ENCODE measurements at regions not wholly inside any gene's neighbourhood (a gene's known extent, or its start where the extent isn't known, plus 50 kb on each side); places are given as distances from the start of the nearest gene placed in this dataset.
A peak's percentile ranks its signal among the peaks of the same experiment; 100 is the strongest.

DNA sequence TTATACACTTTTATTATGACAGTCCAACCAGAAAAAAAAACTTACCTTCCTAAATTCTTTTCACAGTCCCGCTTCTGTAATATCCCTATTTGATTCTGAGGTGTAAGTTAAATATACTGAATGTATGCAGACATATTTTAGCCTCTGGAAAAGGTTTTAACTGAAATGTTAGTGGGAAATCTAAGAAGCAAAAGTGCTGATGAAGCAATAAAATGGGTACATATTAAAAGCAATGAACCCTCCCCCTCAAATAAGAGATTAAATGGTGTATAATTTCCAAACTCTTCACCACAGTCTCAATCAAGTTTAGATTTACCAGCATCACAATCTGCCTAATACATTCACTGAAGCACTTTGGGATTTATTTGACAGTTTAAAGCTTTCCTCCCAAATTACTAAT lies 688.3 kb upstream of the DIAPH2 start:
- Histone ChIP-seq H3K36me3 (ENCODE audit: control insufficient read depth, insufficient read depth, low read length) (no peaks in the 10 kb centered on the region), H3K9me3 (replicated peaks; ENCODE audit: control insufficient read depth, low read depth, low read length) (no peaks in the 10 kb centered on the region), H3K27ac (ENCODE audit: low read length) (no peak overlapping the region), H3K4me3 (ENCODE audit: low read length) (no peak overlapping the region), H3K4me1 (ENCODE audit: control insufficient read depth, insufficient read depth, low read length) (no peaks in the 10 kb centered on the region), H3K27me3 (ENCODE audit: control insufficient read depth, insufficient read depth, low read length) (peaks cover 2% of the 10 kb centered on the region)
- no peak for DNase-seq
- WGBS (ENCODE audit: insufficient coverage), result no CpG with 5 or more reads among the region's 1 CpG

DNA sequence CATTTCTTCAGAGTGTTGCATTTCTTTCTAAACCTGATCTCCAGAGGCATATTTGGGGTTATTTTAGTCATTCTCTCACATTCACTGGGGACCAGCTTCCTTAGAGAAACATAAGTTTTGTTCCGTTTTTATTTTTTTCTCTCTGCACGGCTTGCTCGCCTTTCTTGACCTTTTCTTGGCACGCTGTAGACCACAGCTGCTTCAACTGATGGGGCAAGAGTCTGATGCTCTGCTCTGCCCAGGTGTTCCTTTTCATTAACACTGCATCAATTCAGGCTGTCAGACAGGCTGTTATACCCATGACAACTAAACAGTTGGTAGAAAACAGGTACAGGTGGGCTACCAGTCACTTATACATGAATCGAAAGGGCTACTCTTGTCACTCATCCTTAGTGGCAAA lies 682.2 kb upstream of the DIAPH2 start:
- H3K27me3 ChIP-seq (ENCODE audit: control insufficient read depth, insufficient read depth, low read length), result no peaks in the 10 kb centered on the region
- no CpG with 5 or more reads among the region's 5 CpGs for WGBS (ENCODE audit: insufficient coverage)
- no peaks in the 10 kb centered on the region for H3K36me3 ChIP-seq (ENCODE audit: control insufficient read depth, insufficient read depth, low read length)
- peak; percentile 41 for DNase-seq
- H3K27ac ChIP-seq (ENCODE audit: low read length), result no peak overlapping the region
- no peaks in the 10 kb centered on the region for H3K4me1 ChIP-seq (ENCODE audit: control insufficient read depth, insufficient read depth, low read length)
- H3K9me3 ChIP-seq (replicated peaks; ENCODE audit: control insufficient read depth, low read depth, low read length), result no peaks in the 10 kb centered on the region
- H3K4me3 ChIP-seq (ENCODE audit: low read length), result no peak overlapping the region

DNA sequence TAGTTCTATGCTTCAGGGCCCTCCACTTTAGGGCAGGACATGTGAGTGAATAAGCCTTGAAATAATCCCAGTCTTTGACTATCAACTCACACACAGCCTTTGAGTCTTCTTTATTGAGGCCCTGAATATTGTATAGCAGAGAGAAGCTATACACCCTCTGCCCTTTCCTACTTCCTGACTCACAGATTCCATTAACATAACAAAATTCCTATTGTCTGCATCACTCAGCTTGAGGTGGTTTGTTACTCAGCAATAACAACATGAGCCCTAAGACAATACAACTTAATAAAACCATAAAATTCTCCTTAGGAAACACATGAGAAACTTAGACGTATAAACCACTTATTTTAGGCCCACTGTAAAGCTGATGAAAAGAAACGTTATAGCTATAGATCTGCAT lies 680.3 kb upstream of the DIAPH2 start:
- Histone ChIP-seq H3K4me1 (ENCODE audit: control insufficient read depth, insufficient read depth, low read length) (no peaks in the 10 kb centered on the region), H3K4me3 (ENCODE audit: low read length) (no peak overlapping the region), H3K27me3 (ENCODE audit: control insufficient read depth, insufficient read depth, low read length) (no peaks in the 10 kb centered on the region), H3K9me3 (replicated peaks; ENCODE audit: control insufficient read depth, low read depth, low read length) (peaks cover 3% of the 10 kb centered on the region), H3K27ac (ENCODE audit: low read length) (no peak overlapping the region), H3K36me3 (ENCODE audit: control insufficient read depth, insufficient read depth, low read length) (no peaks in the 10 kb centered on the region)
- WGBS (ENCODE audit: insufficient coverage), result no CpG with 5 or more reads among the region's 2 CpGs
- no peak for DNase-seq

DNA sequence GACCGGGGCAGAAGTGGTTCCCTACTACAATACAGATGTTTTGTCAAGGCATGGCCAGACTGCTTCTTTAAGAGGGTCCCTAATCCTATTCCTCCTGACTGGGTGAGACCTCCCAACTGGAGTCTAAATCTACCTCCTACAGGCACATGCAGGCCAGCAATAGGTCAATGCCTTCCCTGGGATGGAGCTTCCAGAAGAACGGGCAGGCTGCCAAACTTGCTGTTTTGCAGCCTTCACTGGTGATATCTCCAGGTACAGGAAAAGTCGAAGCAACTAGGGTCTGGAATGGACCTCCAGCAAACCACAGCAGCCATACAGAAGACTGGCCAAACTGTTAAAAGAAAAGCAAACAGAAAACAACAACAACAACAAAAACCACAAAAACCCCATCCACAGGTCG lies 678.4 kb upstream of the DIAPH2 start:
- Histone ChIP-seq H3K9me3 (replicated peaks; ENCODE audit: control insufficient read depth, low read depth, low read length) (peaks cover 5% of the 10 kb centered on the region), H3K4me3 (ENCODE audit: low read length) (no peak overlapping the region), H3K4me1 (ENCODE audit: control insufficient read depth, insufficient read depth, low read length) (no peaks in the 10 kb centered on the region), H3K27me3 (ENCODE audit: control insufficient read depth, insufficient read depth, low read length) (no peaks in the 10 kb centered on the region), H3K36me3 (ENCODE audit: control insufficient read depth, insufficient read depth, low read length) (no peaks in the 10 kb centered on the region), H3K27ac (ENCODE audit: low read length) (no peak overlapping the region)
- no peak for DNase-seq
- 84% methylated on average over 4 of the region's 4 CpGs for WGBS (ENCODE audit: insufficient coverage)

DNA sequence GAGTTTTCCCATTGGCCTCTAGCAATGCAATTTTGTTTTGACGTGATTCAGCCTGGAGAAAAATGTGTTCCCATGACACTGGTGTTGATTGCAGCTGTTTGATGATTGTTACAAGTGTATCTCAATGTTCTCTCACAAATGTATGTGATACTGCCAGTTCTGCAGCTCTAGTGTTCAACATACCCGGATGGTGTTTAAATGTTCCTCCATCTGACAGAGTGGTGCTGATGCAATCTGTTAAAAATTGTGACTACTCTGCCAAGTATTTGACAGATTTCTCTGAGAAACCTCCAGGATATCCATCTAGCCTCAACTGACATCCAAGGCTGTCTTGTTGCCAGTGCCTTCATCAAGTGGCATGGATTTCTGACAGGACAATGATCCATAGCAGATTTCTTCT lies 657.2 kb upstream of the DIAPH2 start:
- H3K36me3 ChIP-seq (ENCODE audit: control insufficient read depth, insufficient read depth, low read length), result no peaks in the 10 kb centered on the region
- no peaks in the 10 kb centered on the region for H3K27me3 ChIP-seq (ENCODE audit: control insufficient read depth, insufficient read depth, low read length)
- no peak overlapping the region for H3K4me3 ChIP-seq (ENCODE audit: low read length)
- peak; percentile 64 for DNase-seq
- no peaks in the 10 kb centered on the region for H3K4me1 ChIP-seq (ENCODE audit: control insufficient read depth, insufficient read depth, low read length)
- H3K9me3 ChIP-seq (replicated peaks; ENCODE audit: control insufficient read depth, low read depth, low read length), result peaks cover 6% of the 10 kb centered on the region
- 50% methylated on average over 1 of the region's 2 CpGs for WGBS (ENCODE audit: insufficient coverage)
- H3K27ac ChIP-seq (ENCODE audit: low read length), result no peak overlapping the region

DNA sequence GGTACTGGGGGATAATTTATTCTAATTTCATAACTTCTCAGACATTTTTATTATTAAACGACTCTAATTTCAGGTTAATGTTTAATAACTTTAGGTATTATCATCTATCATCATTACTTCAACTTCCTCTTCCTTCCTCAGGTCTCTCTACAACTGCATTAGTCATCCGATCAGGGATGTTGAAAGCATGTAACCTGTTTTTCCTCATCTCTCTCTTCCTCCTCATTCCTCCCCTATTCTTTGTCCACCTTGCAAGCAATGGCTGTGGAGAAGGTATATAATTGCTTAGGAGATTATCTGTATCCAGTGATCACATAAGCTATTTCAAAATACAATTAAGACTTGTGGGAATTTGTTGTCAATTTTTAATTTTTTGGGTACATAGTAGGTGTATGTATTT lies 632.6 kb upstream of the DIAPH2 start:
- no peak overlapping the region for H3K4me3 ChIP-seq (ENCODE audit: low read length)
- no peaks in the 10 kb centered on the region for H3K9me3 ChIP-seq (replicated peaks; ENCODE audit: control insufficient read depth, low read depth, low read length)
- H3K36me3 ChIP-seq (ENCODE audit: control insufficient read depth, insufficient read depth, low read length), result no peaks in the 10 kb centered on the region
- no peak overlapping the region for H3K27ac ChIP-seq (ENCODE audit: low read length)
- no peaks in the 10 kb centered on the region for H3K4me1 ChIP-seq (ENCODE audit: control insufficient read depth, insufficient read depth, low read length)
- no peaks in the 10 kb centered on the region for H3K27me3 ChIP-seq (ENCODE audit: control insufficient read depth, insufficient read depth, low read length)
- DNase-seq, result no peak
- WGBS (ENCODE audit: insufficient coverage), result no CpG with 5 or more reads among the region's 2 CpGs

DNA sequence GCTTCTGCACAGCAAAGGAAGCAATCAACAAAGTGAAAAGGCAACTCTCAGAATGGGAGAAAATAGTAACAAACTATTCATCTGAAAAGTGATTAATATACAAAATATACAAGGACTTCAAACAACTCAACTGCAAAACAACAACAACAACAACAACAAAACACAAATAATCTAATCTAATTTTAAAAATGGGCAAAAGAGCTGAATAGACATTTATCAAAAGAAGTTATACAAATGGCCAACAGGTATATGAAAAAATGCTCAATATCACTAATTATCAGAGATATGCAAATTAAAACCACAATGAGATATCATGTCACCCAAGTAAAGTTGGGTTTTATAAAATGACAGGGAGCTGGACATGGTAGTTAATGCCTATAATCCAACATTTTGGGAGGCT lies 602.8 kb upstream of the DIAPH2 start:
- H3K4me1 ChIP-seq (ENCODE audit: control insufficient read depth, insufficient read depth, low read length), result no peaks in the 10 kb centered on the region
- H3K27me3 ChIP-seq (ENCODE audit: control insufficient read depth, insufficient read depth, low read length), result peaks cover 7% of the 10 kb centered on the region
- no peak overlapping the region for H3K27ac ChIP-seq (ENCODE audit: low read length)
- no peak for DNase-seq
- no peaks in the 10 kb centered on the region for H3K36me3 ChIP-seq (ENCODE audit: control insufficient read depth, insufficient read depth, low read length)
- no peak overlapping the region for H3K4me3 ChIP-seq (ENCODE audit: low read length)
- H3K9me3 ChIP-seq (replicated peaks; ENCODE audit: control insufficient read depth, low read depth, low read length), result no peaks in the 10 kb centered on the region

DNA sequence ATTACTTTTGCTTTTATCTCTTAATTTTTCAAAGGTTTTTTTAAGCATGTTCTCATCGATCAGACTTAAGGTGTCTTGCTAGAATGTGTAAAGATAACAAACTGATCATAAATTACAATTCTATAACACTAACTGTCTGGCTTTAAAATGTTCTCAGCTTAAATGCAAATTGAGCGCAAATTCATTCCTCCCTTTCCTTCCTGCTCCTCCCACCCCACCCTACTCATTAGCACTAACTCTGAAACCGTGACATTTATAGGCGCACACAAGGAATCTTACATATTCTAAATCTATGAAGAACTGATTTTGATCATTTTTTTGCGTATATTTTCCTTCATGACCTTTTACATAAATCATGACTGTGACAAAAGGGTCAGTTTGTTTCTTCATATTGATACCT lies 590.0 kb upstream of the DIAPH2 start:
- WGBS (ENCODE audit: insufficient coverage), result 83% methylated on average over 1 of the region's 5 CpGs
- DNase-seq, result no peak
- Histone ChIP-seq H3K27me3 (ENCODE audit: control insufficient read depth, insufficient read depth, low read length) (no peaks in the 10 kb centered on the region), H3K27ac (ENCODE audit: low read length) (no peak overlapping the region), H3K36me3 (ENCODE audit: control insufficient read depth, insufficient read depth, low read length) (no peaks in the 10 kb centered on the region), H3K4me3 (ENCODE audit: low read length) (no peak overlapping the region), H3K4me1 (ENCODE audit: control insufficient read depth, insufficient read depth, low read length) (no peaks in the 10 kb centered on the region), H3K9me3 (replicated peaks; ENCODE audit: control insufficient read depth, low read depth, low read length) (no peaks in the 10 kb centered on the region)

DNA sequence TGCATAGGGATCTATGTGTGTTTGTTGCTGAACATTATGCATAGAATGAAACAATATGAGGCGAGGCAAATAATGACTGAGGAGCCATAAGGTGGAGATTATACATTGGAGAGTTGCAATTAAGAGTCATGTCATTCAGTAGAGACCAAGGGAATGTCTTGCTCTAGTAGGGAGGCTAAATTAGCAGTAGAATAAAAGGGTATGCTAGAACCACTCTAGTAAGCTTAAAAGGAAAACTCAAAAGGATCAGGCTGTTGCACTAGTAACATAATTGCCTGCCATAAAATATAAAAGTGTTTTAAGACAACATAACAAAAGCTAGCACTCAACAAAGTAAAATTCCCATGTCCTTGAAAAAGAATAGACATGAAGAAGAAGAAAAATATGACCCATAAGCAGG lies 586.2 kb upstream of the DIAPH2 start:
- Histone ChIP-seq H3K36me3 (ENCODE audit: control insufficient read depth, insufficient read depth, low read length) (no peaks in the 10 kb centered on the region), H3K4me1 (ENCODE audit: control insufficient read depth, insufficient read depth, low read length) (no peaks in the 10 kb centered on the region), H3K4me3 (ENCODE audit: low read length) (no peak overlapping the region), H3K27me3 (ENCODE audit: control insufficient read depth, insufficient read depth, low read length) (peaks cover 5% of the 10 kb centered on the region), H3K27ac (ENCODE audit: low read length) (no peak overlapping the region), H3K9me3 (replicated peaks; ENCODE audit: control insufficient read depth, low read depth, low read length) (no peaks in the 10 kb centered on the region)
- DNase-seq, result no peak
- WGBS (ENCODE audit: insufficient coverage), result 36% methylated on average over 1 of the region's 1 CpG

DNA sequence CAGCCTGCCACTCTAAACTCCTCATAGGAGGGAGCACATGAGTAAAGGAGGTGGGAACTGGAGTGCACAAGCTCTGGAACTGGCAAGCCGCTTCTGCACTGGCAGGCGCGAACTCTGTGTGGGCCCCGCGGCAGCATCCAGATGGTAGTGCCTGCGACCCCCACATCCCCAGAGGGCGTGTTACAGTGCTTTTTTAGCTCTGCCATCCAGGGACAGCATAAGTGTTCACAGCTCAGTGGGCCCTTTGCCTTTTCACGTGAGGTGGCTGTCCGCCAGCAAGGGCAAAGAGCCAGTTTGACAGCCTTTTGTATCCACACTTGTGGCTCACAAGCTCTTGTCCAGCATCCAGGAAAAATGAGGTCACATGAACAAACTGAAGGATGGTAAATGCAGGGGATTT lies 581.6 kb upstream of the DIAPH2 start:
- no peaks in the 10 kb centered on the region for H3K4me1 ChIP-seq (ENCODE audit: control insufficient read depth, insufficient read depth, low read length)
- peaks cover 5% of the 10 kb centered on the region for H3K27me3 ChIP-seq (ENCODE audit: control insufficient read depth, insufficient read depth, low read length)
- H3K4me3 ChIP-seq (ENCODE audit: low read length), result no peak overlapping the region
- H3K36me3 ChIP-seq (ENCODE audit: control insufficient read depth, insufficient read depth, low read length), result no peaks in the 10 kb centered on the region
- no peaks in the 10 kb centered on the region for H3K9me3 ChIP-seq (replicated peaks; ENCODE audit: control insufficient read depth, low read depth, low read length)
- WGBS (ENCODE audit: insufficient coverage), result 85% methylated on average over 9 of the region's 9 CpGs
- no peak overlapping the region for H3K27ac ChIP-seq (ENCODE audit: low read length)
- DNase-seq, result no peak

DNA sequence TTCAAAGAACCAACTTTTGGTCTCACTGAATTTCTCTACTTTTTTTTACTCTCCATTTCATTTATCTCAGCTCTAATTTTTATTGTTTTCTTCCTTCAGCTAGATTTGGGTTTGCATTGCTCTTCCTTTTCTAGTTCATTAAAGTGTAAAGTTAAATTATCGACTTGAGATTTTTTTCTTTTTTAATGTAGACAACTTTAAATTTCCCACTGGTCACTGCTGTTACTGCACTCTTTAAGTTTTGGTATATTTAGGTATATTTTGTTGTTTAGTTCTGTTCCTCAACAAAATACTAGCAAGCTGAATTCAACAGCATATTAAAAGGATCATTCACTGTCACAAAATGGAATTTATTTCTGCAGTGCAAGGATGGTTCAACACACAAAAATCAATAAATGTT lies 572.0 kb upstream of the DIAPH2 start:
- H3K4me3 ChIP-seq (ENCODE audit: low read length), result no peak overlapping the region
- no peaks in the 10 kb centered on the region for H3K27me3 ChIP-seq (ENCODE audit: control insufficient read depth, insufficient read depth, low read length)
- H3K4me1 ChIP-seq (ENCODE audit: control insufficient read depth, insufficient read depth, low read length), result no peaks in the 10 kb centered on the region
- H3K36me3 ChIP-seq (ENCODE audit: control insufficient read depth, insufficient read depth, low read length), result no peaks in the 10 kb centered on the region
- no CpG with 5 or more reads among the region's 1 CpG for whole genome bisulfite sequencing (ENCODE audit: insufficient coverage)
- no peak overlapping the region for H3K27ac ChIP-seq (ENCODE audit: low read length)
- peaks cover 2% of the 10 kb centered on the region for H3K9me3 ChIP-seq (replicated peaks; ENCODE audit: control insufficient read depth, low read depth, low read length)
- no peak for DNase-seq

Measured in muscle of leg (tissue), 3 donors.